ENCODE measurements at regions not wholly inside any gene's neighbourhood (a gene's known extent, or its start where the extent isn't known, plus 50 kb on each side); places are given as distances from the start of the nearest gene placed in this dataset.

GRCh38 chr6:14474816-14475215 is 357.2 kb downstream of the CD83 start:
- TF ChIP-seq GATA2 (IDR thresholded peaks at IDR 0.05; ENCODE audit: low read depth, low read length) (no peak), GATA3 (IDR thresholded peaks at IDR 0.05; ENCODE audit: low read depth, low read length) (no peak)
